ENCODE measurements at regions not wholly inside any gene's neighbourhood (a gene's known extent, or its start where the extent isn't known, plus 50 kb on each side); places are given as distances from the start of the nearest gene placed in this dataset.

DNA sequence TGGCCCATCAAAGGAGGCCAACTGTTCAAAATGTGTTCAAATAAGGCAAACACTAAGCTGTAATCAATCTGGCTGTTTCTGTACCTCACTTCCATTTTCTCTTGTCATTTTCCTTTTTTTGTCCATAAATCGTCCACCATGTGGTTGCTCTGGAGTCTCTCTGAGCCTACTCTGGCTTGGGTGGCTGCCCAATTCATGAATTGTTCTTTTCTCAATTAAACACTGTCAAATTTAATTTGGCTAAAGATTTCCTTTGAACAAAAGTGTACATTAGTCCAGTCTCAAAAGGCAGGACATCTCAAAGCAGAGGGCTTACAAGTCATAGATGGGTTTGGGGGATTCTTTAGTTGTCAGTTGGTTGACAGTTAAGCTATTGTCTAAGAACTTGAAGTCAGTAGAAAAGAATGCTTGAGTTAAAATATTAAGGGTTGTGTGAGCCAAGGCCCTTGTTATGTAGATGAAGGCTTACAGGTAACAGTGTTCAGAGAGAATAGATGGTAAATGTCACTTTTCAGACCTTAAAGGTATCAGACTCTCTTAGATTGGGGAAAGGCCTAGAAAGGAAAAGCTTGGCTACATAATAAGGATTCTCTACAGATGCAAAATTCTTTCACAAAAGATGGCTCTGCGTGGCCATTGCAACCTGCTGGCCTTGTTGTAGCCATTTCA lies 831.2 kb upstream of the CDH2 start:
- TF ChIP-seq, protein P1, sequence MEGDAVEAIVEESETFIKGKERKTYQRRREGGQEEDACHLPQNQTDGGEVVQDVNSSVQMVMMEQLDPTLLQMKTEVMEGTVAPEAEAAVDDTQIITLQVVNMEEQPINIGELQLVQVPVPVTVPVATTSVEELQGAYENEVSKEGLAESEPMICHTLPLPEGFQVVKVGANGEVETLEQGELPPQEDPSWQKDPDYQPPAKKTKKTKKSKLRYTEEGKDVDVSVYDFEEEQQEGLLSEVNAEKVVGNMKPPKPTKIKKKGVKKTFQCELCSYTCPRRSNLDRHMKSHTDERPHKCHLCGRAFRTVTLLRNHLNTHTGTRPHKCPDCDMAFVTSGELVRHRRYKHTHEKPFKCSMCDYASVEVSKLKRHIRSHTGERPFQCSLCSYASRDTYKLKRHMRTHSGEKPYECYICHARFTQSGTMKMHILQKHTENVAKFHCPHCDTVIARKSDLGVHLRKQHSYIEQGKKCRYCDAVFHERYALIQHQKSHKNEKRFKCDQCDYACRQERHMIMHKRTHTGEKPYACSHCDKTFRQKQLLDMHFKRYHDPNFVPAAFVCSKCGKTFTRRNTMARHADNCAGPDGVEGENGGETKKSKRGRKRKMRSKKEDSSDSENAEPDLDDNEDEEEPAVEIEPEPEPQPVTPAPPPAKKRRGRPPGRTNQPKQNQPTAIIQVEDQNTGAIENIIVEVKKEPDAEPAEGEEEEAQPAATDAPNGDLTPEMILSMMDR (IDR thresholded peaks at IDR 0.05; ENCODE audit: insufficient read depth, low read length), result no peak
- TF ChIP-seq POLR2AphosphoS5 (IDR thresholded peaks at IDR 0.05; ENCODE audit: low read depth) (no peak), GABPA (IDR thresholded peaks at IDR 0.05; ENCODE audit: low read depth) (no peak), SPI1 (IDR thresholded peaks at IDR 0.05; ENCODE audit: borderline replicate concordance, low read depth) (no peak)
- TF ChIP-seq, protein P2, sequence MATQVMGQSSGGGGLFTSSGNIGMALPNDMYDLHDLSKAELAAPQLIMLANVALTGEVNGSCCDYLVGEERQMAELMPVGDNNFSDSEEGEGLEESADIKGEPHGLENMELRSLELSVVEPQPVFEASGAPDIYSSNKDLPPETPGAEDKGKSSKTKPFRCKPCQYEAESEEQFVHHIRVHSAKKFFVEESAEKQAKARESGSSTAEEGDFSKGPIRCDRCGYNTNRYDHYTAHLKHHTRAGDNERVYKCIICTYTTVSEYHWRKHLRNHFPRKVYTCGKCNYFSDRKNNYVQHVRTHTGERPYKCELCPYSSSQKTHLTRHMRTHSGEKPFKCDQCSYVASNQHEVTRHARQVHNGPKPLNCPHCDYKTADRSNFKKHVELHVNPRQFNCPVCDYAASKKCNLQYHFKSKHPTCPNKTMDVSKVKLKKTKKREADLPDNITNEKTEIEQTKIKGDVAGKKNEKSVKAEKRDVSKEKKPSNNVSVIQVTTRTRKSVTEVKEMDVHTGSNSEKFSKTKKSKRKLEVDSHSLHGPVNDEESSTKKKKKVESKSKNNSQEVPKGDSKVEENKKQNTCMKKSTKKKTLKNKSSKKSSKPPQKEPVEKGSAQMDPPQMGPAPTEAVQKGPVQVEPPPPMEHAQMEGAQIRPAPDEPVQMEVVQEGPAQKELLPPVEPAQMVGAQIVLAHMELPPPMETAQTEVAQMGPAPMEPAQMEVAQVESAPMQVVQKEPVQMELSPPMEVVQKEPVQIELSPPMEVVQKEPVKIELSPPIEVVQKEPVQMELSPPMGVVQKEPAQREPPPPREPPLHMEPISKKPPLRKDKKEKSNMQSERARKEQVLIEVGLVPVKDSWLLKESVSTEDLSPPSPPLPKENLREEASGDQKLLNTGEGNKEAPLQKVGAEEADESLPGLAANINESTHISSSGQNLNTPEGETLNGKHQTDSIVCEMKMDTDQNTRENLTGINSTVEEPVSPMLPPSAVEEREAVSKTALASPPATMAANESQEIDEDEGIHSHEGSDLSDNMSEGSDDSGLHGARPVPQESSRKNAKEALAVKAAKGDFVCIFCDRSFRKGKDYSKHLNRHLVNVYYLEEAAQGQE (IDR thresholded peaks at IDR 0.05; ENCODE audit: insufficient replicate concordance, low read depth), result no peak
